Kidney epithelial cell (primary cell): ENCODE measurements at regions not wholly inside any gene's neighbourhood (a gene's known extent, or its start where the extent isn't known, plus 50 kb on each side); places are given as distances from the start of the nearest gene placed in this dataset.

ENCODE experiments used
- DNase-seq: peaks from one replicate; pipeline ENCODE4 v3.0.0-alpha.2; 2010; ENCODE audit warnings: low read depth
- H3K27me3 ChIP-seq: 2 replicates; pipeline ENCODE4 v1.6.0; 2011; ENCODE audit warnings: low read length; ENCODE audit not compliant: control insufficient read depth, insufficient read depth
- H3K36me3 ChIP-seq: 2 replicates; pipeline ENCODE4 v1.5.1; 2011; ENCODE audit warnings: low read length; ENCODE audit not compliant: control insufficient read depth, insufficient read depth
- H3K4me3 ChIP-seq: 2 replicates; pipeline ENCODE4 v1.5.1; 2011; ENCODE audit warnings: low read depth, mild to moderate bottlenecking, control low read depth, low read length
- CTCF ChIP-seq: IDR thresholded peaks from 2 replicates; pipeline ENCODE4 v1.5.1; 2011; ENCODE audit warnings: mild to moderate bottlenecking, moderate library complexity, low read length, control low read depth, inconsistent platforms; ENCODE audit not compliant: insufficient read depth, poor library complexity, severe bottlenecking

- Histone ChIP-seq H3K4me3 (no peak overlapping the region), H3K36me3 (no peaks in the 10 kb centered on the region), H3K27me3 (no peaks in the 10 kb centered on the region)
- DNase-seq = no peak
- no peak for TF ChIP-seq CTCF
Measured at GRCh38 chr1:55275941-55276341, 60.8 kb upstream of the USP24 start.

DNA sequence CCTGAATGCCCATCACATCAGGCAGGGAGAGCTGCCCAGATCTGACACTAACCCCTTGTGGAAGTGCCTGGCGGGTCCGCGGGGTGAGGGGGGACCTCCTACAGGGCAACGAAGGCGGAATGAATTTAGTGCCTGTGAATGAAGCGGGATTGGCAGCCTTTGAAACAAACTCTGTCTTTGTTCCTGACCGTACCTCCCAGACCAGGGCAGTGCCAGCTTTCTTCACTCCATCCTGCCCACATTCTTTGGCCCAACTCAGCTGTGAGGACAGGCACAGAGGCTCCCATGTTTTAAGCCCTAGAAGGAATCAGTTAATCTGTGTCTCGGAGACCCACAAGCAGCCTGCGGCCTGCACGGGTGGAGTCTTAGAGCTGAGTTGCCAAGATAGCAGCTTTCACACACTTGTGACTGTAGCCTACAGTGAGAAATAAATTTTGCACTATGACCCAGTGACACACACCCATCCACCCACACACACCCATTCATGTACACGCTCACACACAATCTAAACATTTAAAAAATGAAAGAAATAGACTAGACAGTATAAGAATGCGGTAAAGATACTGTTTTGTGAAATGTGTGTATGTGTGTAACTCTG, 60.1 kb upstream of the USP24 start:
- Histone ChIP-seq H3K36me3 (no peaks in the 10 kb centered on the region), H3K27me3 (no peaks in the 10 kb centered on the region), H3K4me3 (no peak overlapping the region)
- DNase-seq = no peak
- TF ChIP-seq CTCF = no peak

DNA sequence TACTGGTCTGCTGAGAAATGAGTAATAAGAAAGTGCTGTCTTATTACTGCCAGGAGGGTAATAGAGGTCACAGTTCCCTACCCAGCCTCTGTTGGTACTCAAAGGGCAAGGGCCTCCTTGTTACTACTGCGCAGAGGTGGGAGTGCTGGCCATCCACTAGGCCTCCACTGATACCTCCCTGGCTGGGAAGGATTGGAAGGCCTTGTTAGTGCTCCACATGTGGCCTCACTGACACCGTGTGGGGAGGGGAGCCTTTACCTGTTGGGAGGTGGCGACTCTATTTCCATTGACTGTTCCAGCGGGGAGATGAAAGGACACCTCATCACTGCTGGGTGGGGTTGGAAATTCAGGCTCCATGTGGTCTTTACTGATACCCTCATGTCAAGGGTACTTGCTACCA, 57.8 kb upstream of the USP24 start:
- no peak overlapping the region for H3K4me3 ChIP-seq
- DNase-seq = no peak
- TF ChIP-seq CTCF = no peak
- H3K36me3 ChIP-seq = no peaks in the 10 kb centered on the region
- no peaks in the 10 kb centered on the region for H3K27me3 ChIP-seq
